Activated T-cell treated with anti-CD3 and anti-CD28 coated beads, Interleukin-2, amount 50 U/mL, for 1 hour (primary cell): ENCODE measurements at regions not wholly inside any gene's neighbourhood (a gene's known extent, or its start where the extent isn't known, plus 50 kb on each side); places are given as distances from the start of the nearest gene placed in this dataset.

Experiments
- DNase-seq: peaks from one replicate; pipeline ENCODE4 v3.0.0-alpha.2; 2020

- no peak for DNase-seq
Observed at GRCh38 chr3:195001261-195001660, 269.7 kb downstream of the XXYLT1 start.

GRCh38 chr3:195001961-195002861 is 268.7 kb downstream of the XXYLT1 start:
- DNase-seq, result no peak

GRCh38 chr3:195003006-195003892 is 267.7 kb downstream of the XXYLT1 start:
- no peak for DNase-seq

GRCh38 chr3:195003893-195004289 is 267.1 kb downstream of the XXYLT1 start:
- no peak for DNase-seq

GRCh38 chr3:195004512-195005250 is 266.3 kb downstream of the XXYLT1 start:
- DNase-seq, result no peak

GRCh38 chr3:195005251-195005620 is 265.7 kb downstream of the XXYLT1 start:
- DNase-seq, result no peak

- no peak for DNase-seq
Observed at GRCh38 chr3:195005759-195006510, 265.0 kb downstream of the XXYLT1 start.

GRCh38 chr3:195007151-195007550 is 263.8 kb downstream of the XXYLT1 start:
- DNase-seq, result no peak

- no peak for DNase-seq
Observed at GRCh38 chr3:195007766-195008165, 263.2 kb downstream of the XXYLT1 start.

GRCh38 chr3:195008816-195009215 is 262.1 kb downstream of the XXYLT1 start:
- DNase-seq, result no peak

- DNase-seq, result no peak
Observed at GRCh38 chr3:195009616-195010015, 261.3 kb downstream of the XXYLT1 start.

GRCh38 chr3:195010551-195011100 is 260.3 kb downstream of the XXYLT1 start:
- no peak for DNase-seq

- DNase-seq, result no peak
Observed at GRCh38 chr3:195011231-195011834, 259.6 kb downstream of the XXYLT1 start.

- no peak for DNase-seq
Observed at GRCh38 chr3:195012100-195012499, 258.9 kb downstream of the XXYLT1 start.

GRCh38 chr3:195012571-195012970 is 258.4 kb downstream of the XXYLT1 start:
- no peak for DNase-seq

GRCh38 chr3:195013411-195014361 is 257.3 kb downstream of the XXYLT1 start:
- DNase-seq, result no peak

GRCh38 chr3:195015021-195015420 is 255.9 kb downstream of the XXYLT1 start:
- no peak for DNase-seq

GRCh38 chr3:195017151-195017550 is 253.8 kb downstream of the XXYLT1 start:
- DNase-seq, result no peak
